Stimulated activated naive CD8-positive, alpha-beta T cell treated with anti-CD3 and anti-CD28 coated beads, Interleukin-15, amount 100 ng/mL, for 72 hours (primary cell): ENCODE measurements at regions not wholly inside any gene's neighbourhood (a gene's known extent, or its start where the extent isn't known, plus 50 kb on each side); places are given as distances from the start of the nearest gene placed in this dataset.

ENCODE experiments used
- ATAC-seq: fragments of 150-1000 bp; cut with Tn5 transposase; 2 replicates; pipeline ENCODE4 v1.10.0; 2021; ENCODE audit warnings: mild to moderate bottlenecking, moderate library complexity
- DNase-seq, 2 donors: peaks; one replicate each; pipeline ENCODE4 v3.0.0; 2021 to 2022
- H3K27ac Mint-ChIP-seq, 2 donors: one replicate each; pipeline ENCODE4 v1.8.0; 2022; ENCODE audit warnings: mild to moderate bottlenecking in 2 of 2, mixed read lengths in 2 of 2, moderate library complexity in 2 of 2
- H3K27me3 Mint-ChIP-seq: one replicate; pipeline ENCODE4 v1.8.0; 2022; ENCODE audit warnings: mixed read lengths
- H3K4me1 Mint-ChIP-seq: one replicate; pipeline ENCODE4 v1.8.0; 2022; ENCODE audit warnings: mild to moderate bottlenecking, mixed read lengths
- H3K4me3 Mint-ChIP-seq, 2 donors: one replicate each; pipeline ENCODE4 v1.8.0; 2022; ENCODE audit warnings: mild to moderate bottlenecking in 2 of 2, mixed read lengths in 2 of 2, moderate library complexity in 1 of 2
- H3K9me3 Mint-ChIP-seq, 2 donors: one replicate each; pipeline ENCODE4 v1.8.0; 2022; ENCODE audit warnings: mixed read lengths in 2 of 2

DNA sequence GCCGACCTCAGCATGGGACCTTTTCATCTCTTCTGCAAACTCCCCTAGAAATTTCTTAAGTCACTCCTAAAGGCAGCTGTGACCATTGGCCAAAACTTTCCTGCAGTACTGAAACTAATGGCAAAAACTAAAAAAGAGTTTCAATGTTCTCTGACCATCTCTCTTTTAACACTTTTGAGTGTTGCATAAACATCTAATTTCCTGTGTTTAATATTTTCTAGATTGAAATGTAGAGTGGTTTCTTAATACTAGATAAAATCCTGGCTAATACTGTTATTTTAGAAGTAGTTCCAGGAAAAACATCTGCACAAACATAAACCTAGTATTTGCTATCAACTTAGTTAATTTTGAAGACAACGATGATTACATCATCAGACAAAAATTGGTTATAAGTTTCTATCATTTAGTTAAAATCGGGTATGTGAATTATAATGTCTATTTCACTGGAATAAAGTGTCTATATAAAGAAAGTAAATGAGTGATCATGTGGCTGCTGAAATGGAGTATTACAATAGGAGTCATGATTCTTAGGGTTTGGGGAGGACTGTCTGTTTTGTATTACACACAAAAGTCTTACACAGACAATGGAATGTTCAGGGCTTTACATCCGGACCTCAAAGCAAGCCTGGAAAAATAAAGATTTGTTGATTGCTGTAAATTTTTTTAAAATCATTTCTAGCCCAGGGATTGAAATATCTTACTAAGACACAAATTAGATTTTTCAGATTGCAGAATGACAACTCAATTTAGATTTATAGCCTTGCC lies 1323.4 kb downstream of the C4orf33 start:
- no peak for DNase-seq
- Mint-ChIP-seq H3K9me3 (peaks cover 0 to 8% of the 10 kb centered on the region in 2 donors), H3K27ac (no peak overlapping the region), H3K4me3 (no peak overlapping the region), H3K4me1 (no peaks in the 10 kb centered on the region), H3K27me3 (no peaks in the 10 kb centered on the region)
- ATAC-seq = no peak

DNA sequence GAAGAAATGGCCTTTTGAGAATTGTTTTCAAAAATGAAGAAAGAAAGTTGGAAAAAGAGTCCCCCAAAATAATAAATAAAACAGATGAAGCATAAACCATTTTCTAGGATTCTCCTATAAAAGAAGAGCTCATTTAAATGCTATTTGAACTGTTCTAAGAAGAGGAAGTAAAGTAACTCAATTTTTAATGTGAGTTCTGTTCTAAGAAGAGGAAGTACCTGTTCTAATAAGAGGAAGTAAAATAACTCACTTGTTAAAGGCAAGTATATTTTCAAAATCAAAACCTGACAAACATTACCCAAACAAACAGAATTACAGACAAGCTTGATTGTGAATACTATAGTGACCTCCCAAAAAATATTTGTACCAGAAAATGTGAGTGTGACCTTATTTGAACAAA lies 1326.3 kb downstream of the C4orf33 start:
- no peaks in the 10 kb centered on the region for H3K27me3 Mint-ChIP-seq
- ATAC-seq (no peak), DNase-seq (no peak)
- H3K4me3 Mint-ChIP-seq = no peak overlapping the region
- H3K27ac Mint-ChIP-seq = no peak overlapping the region
- H3K4me1 Mint-ChIP-seq = no peaks in the 10 kb centered on the region
- peaks cover 6 to 13% of the 10 kb centered on the region in 2 donors for H3K9me3 Mint-ChIP-seq

DNA sequence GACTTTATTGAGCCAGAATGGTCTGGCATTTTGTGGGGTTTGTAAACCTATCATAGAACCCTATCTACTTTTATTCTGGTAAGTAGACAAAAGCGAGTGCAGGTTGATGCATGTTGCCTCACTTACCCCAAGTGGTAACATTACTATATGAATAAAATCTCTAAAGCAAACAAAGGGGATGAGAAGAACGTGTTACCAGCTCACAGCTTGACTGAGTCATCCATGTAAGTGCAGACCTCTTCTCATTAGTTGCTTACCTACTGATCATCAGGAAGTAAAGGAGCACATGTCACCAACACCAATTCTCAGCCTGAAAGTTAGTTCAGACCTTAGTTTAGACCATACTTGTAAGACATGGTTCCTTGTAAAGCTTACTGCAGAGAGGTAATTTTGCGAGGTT lies 1328.3 kb downstream of the C4orf33 start:
- Mint-ChIP-seq H3K4me3 (no peak overlapping the region), H3K27ac (no peak overlapping the region), H3K27me3 (no peaks in the 10 kb centered on the region), H3K9me3 (peaks cover 6 to 13% of the 10 kb centered on the region in 2 donors), H3K4me1 (no peaks in the 10 kb centered on the region)
- DNase-seq = no peak
- no peak for ATAC-seq

DNA sequence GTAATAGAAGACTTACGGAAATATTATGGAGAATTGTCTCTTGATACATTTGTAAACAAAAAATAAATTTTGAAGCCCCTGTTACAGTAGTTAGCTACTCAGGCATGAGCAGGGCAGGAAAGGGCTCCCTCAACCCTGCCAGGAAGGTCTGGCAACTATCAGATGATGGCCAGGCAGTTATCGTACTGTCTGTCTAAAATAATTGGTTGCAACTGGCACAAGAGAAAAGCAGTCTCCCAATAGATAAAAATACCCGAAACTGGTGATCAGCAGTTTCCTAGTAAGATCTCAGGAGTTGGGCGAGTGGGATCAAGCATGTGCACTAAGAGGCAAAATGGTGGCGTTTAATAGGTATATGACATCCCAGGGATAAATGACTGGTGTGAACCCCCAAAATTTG lies 1336.3 kb downstream of the C4orf33 start:
- Mint-ChIP-seq H3K4me1 (no peaks in the 10 kb centered on the region), H3K27me3 (no peaks in the 10 kb centered on the region), H3K9me3 (peaks cover 8 to 20% of the 10 kb centered on the region in 2 donors), H3K27ac (no peak overlapping the region), H3K4me3 (no peak overlapping the region)
- ATAC-seq (no peak), DNase-seq (no peak)

DNA sequence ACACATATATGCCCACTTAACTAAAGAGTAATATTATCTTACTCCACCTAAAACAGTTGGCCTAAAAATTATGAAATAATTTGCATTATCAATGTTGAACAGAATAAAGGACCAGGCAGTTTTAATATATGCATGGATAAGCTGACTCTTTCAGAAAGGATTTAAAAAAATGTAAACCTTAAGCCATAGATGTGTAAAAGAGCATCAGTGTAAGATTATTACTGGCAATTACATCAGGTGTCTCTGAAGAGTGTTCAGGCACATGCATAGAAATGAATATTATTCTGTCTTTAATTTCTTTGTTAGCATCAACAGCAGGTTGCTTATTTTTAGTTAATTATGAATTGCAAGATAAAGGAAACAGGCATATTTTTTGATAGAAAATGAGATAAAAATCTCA lies 1353.8 kb downstream of the C4orf33 start:
- H3K27ac Mint-ChIP-seq = no peak overlapping the region

DNA sequence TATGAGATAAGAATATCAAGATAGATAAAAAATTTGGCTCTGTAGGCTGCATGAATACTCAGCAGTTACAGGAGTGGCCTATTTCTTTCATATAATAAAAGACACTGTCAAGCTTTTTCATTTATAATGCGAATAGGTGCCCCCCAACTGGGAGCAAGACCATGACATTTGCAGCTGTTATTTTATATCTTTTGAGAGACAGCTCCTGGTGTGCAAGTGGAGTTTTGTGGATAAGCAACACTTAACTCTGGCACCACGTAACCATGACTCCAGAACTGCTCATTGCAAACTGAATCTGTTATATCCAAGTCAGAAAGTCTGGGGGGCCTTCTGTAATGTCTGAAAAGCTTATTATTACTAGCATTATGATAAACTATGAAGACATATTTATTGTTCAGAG lies 1372.4 kb downstream of the C4orf33 start:
- DNase-seq (no peak), ATAC-seq (no peak)
- Mint-ChIP-seq H3K4me3 (no peak overlapping the region), H3K27ac (no peak overlapping the region), H3K4me1 (no peaks in the 10 kb centered on the region), H3K9me3 (peaks cover 0 to 5% of the 10 kb centered on the region in 2 donors), H3K27me3 (no peaks in the 10 kb centered on the region)

More for the DNA sequence above, 1353.8 kb downstream of the C4orf33 start:
- Mint-ChIP-seq H3K4me1 (no peaks in the 10 kb centered on the region), H3K4me3 (no peak overlapping the region), H3K9me3 (peaks cover 22 to 24% of the 10 kb centered on the region in 2 donors), H3K27me3 (no peaks in the 10 kb centered on the region)
- DNase-seq (no peak), ATAC-seq (no peak)

DNA sequence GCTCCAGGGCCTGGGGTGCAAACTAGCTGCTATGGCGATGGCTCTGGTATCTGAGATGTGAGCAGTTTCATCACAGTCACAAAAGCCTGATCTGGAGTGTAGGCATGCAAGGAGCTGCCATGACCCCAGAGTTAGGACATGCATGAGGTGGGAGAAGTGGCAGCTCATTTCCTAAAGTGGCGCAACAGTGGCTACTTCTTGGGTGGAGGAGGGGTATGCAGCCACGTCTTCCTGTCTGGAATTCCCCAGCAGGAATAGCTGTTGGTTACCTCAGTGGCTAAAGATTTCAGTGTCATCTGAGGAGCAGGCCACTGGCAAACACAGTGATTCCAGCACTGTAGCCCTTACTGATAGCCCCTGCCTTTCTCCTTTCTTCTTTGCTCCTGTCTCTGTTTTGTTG lies 1382.5 kb downstream of the C4orf33 start:
- ATAC-seq (no peak), DNase-seq (no peak)
- H3K27ac Mint-ChIP-seq = no peak overlapping the region
- no peak overlapping the region for H3K4me3 Mint-ChIP-seq
- H3K9me3 Mint-ChIP-seq = peaks cover 5 to 18% of the 10 kb centered on the region in 2 donors
- H3K27me3 Mint-ChIP-seq = no peaks in the 10 kb centered on the region
- no peaks in the 10 kb centered on the region for H3K4me1 Mint-ChIP-seq

DNA sequence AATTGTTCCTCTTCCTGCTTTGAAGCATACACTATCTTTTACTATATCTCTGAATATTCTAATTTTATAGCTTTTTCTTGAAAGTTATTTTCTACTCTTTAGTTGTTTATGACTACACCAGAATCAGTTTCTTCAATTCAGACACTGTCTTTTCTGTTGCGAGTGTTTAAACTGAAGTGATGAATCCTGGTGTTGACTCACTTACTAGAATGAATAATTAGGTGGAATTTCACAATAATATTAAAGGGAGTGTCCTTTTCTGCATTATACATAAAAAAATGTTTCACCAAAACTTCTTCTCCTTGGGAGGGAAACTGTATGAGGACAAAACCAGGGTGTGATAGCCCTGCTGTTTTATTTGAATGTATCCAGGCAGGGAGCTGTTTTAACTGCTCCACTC lies 1383.1 kb downstream of the C4orf33 start:
- H3K4me1 Mint-ChIP-seq = no peaks in the 10 kb centered on the region
- peaks cover 9 to 18% of the 10 kb centered on the region in 2 donors for H3K9me3 Mint-ChIP-seq
- DNase-seq = no peak
- no peak overlapping the region for H3K4me3 Mint-ChIP-seq
- no peak for ATAC-seq
- no peak overlapping the region for H3K27ac Mint-ChIP-seq
- no peaks in the 10 kb centered on the region for H3K27me3 Mint-ChIP-seq

DNA sequence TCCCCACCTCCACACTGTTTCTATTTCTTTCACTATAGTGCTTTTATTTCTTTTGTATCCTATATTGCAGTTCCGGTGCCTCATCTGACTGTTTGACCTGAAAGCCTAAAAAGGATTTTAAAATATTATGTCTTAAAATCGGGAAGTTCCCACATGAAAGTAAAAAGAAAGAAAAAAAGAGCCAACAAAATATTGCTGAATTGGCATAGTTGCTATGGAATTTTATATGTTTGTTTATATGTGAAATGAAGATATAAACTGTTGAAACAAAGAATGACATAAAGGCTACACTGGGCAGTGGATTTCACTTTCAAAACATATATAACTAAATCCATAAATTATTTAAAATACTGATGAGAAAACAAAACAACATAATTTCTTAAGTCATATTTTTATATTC lies 1383.7 kb downstream of the C4orf33 start:
- ATAC-seq (no peak), DNase-seq (no peak)
- no peaks in the 10 kb centered on the region for H3K4me1 Mint-ChIP-seq
- peaks cover 10 to 18% of the 10 kb centered on the region in 2 donors for H3K9me3 Mint-ChIP-seq
- H3K4me3 Mint-ChIP-seq = no peak overlapping the region
- H3K27ac Mint-ChIP-seq = peak overlapping the region in 1 of 2 donors; percentile 28
- no peaks in the 10 kb centered on the region for H3K27me3 Mint-ChIP-seq

DNA sequence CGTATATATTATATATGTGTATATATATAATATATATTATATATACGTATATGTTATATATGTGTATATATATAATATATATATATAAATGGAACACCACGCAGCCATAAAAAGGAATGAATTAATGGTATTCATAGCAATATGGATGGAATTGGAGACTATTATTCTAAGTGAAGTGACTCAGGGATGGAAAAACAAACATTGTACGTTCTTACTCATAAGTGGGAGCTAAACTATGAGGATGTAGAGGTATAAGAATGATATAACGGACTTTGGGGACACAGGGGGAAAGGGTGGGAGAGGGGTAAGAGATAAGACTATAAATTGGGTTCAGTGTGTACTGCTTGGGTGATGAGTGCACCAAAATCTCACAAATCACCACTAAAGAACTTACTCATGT lies 1388.9 kb downstream of the C4orf33 start:
- no peak overlapping the region for H3K27ac Mint-ChIP-seq
- H3K4me1 Mint-ChIP-seq = no peaks in the 10 kb centered on the region
- DNase-seq (no peak), ATAC-seq (no peak)
- H3K27me3 Mint-ChIP-seq = no peaks in the 10 kb centered on the region
- H3K9me3 Mint-ChIP-seq = peaks cover under 1 to 12% of the 10 kb centered on the region in 2 donors
- no peak overlapping the region for H3K4me3 Mint-ChIP-seq

DNA sequence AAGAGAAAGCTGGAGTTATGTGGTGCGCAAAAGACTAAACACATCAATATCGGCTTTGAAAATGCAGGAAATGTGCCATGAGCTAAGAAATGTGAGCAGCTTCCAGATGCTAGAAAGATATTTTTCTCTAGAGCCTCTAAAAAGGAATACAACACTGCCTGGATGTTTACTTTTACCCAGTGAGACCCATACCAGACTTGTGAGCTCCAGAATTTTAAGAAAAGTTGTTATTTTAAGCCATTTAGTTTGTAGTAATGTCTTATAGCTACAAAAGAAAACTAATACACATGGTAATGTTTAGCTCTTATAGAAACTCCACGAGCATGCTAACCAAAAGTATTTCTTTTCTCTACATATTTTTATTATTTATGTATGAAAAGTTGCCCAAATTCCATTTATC lies 1389.4 kb downstream of the C4orf33 start:
- ATAC-seq (no peak), DNase-seq (no peak)
- H3K9me3 Mint-ChIP-seq = peaks cover 0 to 12% of the 10 kb centered on the region in 2 donors
- no peak overlapping the region for H3K27ac Mint-ChIP-seq
- no peak overlapping the region for H3K4me3 Mint-ChIP-seq
- no peaks in the 10 kb centered on the region for H3K4me1 Mint-ChIP-seq
- H3K27me3 Mint-ChIP-seq = no peaks in the 10 kb centered on the region

DNA sequence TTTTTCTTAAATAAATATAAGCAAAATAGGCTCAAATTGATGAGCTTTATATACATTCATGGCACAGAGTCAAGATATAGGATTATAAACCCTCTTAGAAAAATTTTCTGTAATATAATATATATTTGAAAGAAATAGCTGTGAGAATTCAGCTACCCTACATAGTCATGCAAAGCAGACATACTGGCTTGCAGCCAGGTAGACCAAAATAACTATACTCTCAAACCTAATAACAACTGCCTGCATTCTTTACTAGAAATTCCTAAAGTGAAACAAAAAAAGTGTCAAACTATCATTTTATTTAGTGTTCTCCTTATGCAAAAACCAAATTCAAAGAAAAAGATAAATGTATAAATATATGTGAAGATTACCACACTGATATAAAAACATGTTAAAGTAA lies 1390.2 kb downstream of the C4orf33 start:
- no peak for ATAC-seq
- Mint-ChIP-seq H3K4me1 (no peaks in the 10 kb centered on the region), H3K27ac (no peak overlapping the region), H3K27me3 (no peaks in the 10 kb centered on the region), H3K9me3 (peaks cover 1 to 12% of the 10 kb centered on the region in 2 donors), H3K4me3 (no peak overlapping the region)
- DNase-seq = no peak

DNA sequence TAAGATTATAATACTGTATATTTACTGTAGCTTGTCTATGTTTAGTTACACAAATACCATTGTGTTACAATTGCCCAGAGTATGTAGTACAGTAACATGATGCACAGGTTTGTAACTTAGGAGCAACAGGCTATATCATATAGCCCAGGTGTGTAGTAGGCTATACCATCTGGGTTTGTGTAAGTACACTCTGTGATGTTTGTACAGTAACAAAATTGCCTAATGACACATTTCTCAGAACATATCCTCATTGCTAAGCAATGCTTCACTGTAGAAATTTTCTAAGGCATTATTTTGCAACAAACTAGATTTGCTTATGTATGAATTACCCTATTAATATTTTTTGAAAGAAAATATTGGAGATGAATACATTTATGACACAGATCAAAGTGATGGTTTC lies 1390.9 kb downstream of the C4orf33 start:
- DNase-seq (no peak), ATAC-seq (no peak)
- H3K27ac Mint-ChIP-seq = no peak overlapping the region
- H3K4me3 Mint-ChIP-seq = no peak overlapping the region
- peaks cover 8 to 12% of the 10 kb centered on the region in 2 donors for H3K9me3 Mint-ChIP-seq
- H3K27me3 Mint-ChIP-seq = no peaks in the 10 kb centered on the region
- H3K4me1 Mint-ChIP-seq = no peaks in the 10 kb centered on the region

DNA sequence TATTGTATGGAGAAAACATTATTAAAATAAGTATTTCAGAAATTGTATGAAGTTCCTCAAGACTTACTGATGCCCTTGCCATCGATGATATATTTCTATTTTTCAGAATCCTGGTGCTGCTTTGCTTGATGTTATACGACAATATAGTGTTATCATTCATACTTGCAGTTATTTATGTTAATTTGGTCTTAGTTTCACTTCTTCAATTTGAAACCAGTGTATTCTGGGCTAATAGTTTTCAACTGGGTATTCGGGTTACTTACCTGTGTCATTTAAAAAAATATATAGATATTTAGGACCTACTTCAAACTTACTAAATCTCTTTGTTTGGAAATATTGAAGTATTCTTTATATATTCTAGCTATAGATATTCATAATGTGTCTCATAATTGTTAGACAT lies 1414.7 kb downstream of the C4orf33 start:
- Mint-ChIP-seq H3K9me3 (peaks cover 6 to 15% of the 10 kb centered on the region in 2 donors), H3K27ac (no peak overlapping the region), H3K4me3 (no peak overlapping the region), H3K27me3 (no peaks in the 10 kb centered on the region), H3K4me1 (no peaks in the 10 kb centered on the region)
- DNase-seq (no peak), ATAC-seq (no peak)

DNA sequence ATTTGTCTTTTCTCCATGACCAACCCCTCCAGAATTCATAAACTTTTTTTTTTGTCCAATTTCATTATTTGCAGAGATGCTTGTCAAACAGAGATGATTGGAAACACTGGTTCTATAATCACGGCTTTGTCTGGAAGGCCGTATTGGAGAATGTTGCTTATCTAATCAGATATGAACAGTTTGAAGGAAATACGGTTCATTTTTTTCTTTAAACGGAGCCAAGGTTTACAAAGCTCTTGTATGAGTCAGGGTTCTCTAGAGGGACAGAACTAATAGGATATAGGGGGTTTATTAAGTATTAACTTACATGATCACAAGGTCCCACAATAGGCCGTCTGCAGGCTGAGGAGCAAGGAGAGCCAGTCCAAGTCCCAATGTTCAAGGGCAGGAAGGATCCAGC lies 1415.8 kb downstream of the C4orf33 start:
- no peaks in the 10 kb centered on the region for H3K4me1 Mint-ChIP-seq
- H3K27ac Mint-ChIP-seq = no peak overlapping the region
- ATAC-seq (no peak), DNase-seq (no peak)
- no peak overlapping the region for H3K4me3 Mint-ChIP-seq
- peaks cover 6 to 15% of the 10 kb centered on the region in 2 donors for H3K9me3 Mint-ChIP-seq
- no peaks in the 10 kb centered on the region for H3K27me3 Mint-ChIP-seq

DNA sequence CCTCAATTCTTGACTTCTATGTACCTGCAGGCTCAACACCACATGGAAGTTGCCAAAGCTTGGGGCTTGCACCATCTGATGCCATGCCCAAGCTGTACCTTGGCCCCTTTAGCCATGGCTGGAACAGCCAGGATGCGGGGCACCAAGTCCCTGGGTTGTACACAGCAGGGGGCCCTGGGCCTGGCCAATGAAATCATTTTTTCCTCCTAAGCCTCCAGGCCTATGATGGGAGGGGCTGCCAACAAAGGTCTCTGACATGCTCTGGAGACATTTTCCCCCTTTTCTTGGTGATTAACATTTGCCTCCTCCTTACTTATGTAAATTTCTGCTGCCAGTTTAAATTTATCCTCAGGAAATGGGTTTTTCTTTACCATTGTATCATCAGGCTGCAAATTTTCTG lies 1428.1 kb downstream of the C4orf33 start:
- Mint-ChIP-seq H3K27me3 (no peaks in the 10 kb centered on the region), H3K27ac (no peak overlapping the region), H3K9me3 (peaks cover 12 to 18% of the 10 kb centered on the region in 2 donors), H3K4me3 (no peak overlapping the region), H3K4me1 (no peaks in the 10 kb centered on the region)
- ATAC-seq (no peak), DNase-seq (no peak)

DNA sequence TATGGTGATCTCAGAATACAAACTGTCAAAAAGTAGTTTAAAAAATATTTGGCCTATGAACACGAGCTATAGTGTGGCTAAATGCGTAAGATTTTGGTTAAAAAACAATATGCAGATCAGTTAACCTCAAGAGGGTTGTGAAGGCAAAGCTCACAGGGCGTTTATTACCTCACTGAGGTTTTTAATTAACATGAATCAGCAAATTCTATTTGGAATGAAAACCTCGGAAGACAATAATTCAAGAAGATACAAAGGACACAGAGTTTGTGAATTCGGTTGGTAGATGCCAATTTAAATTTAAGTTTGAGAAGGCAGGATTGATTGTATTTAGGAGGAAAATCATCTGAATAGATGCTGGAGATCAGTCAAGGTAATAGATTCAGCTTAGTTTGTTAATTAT lies 1434.6 kb downstream of the C4orf33 start:
- no peak overlapping the region for H3K4me3 Mint-ChIP-seq
- H3K27ac Mint-ChIP-seq = no peak overlapping the region
- DNase-seq (no peak), ATAC-seq (no peak)
- peaks cover 13% of the 10 kb centered on the region in 2 donors for H3K9me3 Mint-ChIP-seq
- no peaks in the 10 kb centered on the region for H3K27me3 Mint-ChIP-seq
- no peaks in the 10 kb centered on the region for H3K4me1 Mint-ChIP-seq
